SKM-1 treated with dmso at 0.1 percent for 144 hours (cell line): ENCODE measurements at regions not wholly inside any gene's neighbourhood (a gene's known extent, or its start where the extent isn't known, plus 50 kb on each side); places are given as distances from the start of the nearest gene placed in this dataset.

Source experiments
- DNase-seq: peaks from one replicate; lab custom pipeline; 2025; ENCODE audit not compliant: unreplicated experiment; lab: John Stamatoyannopoulos, UW

DNA sequence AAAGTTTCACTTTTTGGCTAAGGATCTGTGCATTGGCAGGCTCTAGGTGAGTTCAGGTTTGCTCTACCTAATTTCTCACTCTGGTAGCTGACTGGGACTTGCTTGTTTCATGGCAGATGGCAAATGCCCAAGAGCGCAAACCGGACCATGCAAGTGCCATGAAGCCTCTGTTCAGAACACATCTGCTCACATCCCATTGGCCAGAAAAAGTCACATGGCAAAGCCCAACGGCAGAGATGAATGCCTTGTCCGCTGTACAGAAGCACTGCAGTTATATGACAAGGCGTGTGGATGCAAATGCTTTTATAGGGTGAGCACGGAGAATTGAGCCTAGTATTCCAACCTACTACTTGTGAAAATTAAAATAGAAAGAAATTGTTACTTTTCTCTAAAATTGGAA, 202.2 kb upstream of the HMGA2 start:
- no peak for DNase-seq

DNA sequence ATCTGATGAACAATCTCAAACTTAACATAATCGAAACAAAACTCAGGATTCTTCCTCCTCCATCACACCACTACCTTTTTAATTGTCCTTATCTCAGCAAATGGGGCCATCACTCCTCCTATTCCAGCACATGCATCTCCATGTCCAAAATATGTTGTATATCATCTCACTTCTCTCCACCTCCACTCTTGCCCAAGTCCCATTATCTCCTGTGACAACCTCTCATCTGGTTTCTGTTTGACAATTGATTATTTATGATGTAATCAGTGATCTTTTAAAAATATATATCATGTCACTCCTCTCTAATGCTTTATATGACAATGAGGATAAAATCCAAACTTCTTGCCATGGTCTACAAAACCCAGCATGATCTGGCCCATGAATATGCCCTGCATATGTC, 200.8 kb upstream of the HMGA2 start:
- no peak for DNase-seq

- no peak for DNase-seq
Observed at GRCh38 chr12:65624554-65625086, 199.7 kb upstream of the HMGA2 start.

DNA sequence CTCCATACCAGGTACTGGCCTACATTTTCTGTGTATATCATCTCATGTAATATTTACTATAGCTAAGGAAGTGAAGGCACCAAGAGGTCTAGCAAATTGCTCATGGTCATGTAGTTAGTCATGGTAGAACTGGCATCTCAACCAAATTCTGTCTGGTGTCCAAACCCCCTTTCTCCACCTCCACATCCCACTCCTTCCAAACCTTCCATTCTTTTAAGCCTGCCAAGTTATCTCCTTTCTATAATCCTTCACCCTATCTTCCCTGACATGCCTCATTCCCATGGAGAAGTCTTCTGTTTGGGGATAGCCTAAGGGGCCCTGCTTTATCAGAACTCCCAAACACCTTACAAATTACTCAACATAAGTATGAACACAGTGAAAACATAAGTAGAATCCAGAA, 196.2 kb upstream of the HMGA2 start:
- no peak for DNase-seq

DNA sequence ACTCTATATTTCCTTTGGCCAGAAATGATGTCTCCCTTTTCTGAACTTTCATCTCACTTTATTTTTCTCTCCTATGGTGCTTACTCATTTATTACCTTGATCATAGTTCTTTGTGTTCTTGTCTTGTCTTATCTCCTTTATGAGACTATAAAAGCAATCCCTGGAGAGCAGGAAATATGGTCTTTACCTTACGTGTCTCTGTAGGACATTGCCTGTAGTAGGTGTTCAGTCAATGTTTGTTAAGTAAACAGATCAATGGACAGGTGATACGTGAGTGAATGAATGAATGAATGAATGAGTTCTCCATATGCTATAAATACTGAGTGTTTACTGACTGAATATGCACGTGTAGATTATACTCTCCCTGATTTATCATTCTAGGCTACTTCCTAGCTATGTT, 193.7 kb upstream of the HMGA2 start:
- DNase-seq, result no peak

GRCh38 chr12:65631621-65632111, 192.6 kb upstream of the HMGA2 start:
- no peak for DNase-seq

GRCh38 chr12:65632131-65632855, 192.0 kb upstream of the HMGA2 start:
- no peak for DNase-seq

GRCh38 chr12:65634061-65634460, 190.2 kb upstream of the HMGA2 start:
- no peak for DNase-seq

DNA sequence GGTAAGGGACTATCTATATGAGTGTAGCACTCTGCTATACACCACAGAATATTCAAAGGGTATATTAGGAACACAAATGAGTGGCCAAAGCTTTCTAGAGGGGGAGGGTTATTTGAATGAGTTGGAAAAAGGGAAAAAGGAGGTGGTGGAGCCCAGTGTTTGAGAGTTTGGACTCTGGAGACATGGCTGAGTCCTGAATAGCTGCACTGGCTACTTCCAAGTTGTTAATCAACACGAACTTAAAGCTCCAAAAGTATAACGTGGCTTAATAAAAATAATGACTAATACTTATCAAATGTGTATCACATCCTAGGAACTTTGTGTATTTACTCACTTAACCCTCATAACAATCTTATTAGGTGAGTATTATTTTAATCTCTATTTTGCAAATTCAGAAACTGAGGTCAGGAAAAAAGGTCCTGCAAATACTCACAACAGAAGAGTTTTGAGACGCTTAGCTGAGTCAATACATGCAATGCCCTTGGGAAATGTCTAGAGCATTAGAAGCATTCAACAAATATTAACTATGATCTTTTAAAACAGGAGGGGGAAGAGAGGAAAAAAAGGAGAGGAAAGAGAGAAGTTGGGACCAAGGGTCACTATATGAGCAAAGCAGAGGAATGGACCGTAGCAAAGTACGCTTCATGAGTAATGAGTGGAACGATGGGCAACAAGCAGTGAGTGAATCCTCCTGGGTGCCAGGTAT, 189.5 kb upstream of the HMGA2 start:
- DNase-seq, result no peak

DNA sequence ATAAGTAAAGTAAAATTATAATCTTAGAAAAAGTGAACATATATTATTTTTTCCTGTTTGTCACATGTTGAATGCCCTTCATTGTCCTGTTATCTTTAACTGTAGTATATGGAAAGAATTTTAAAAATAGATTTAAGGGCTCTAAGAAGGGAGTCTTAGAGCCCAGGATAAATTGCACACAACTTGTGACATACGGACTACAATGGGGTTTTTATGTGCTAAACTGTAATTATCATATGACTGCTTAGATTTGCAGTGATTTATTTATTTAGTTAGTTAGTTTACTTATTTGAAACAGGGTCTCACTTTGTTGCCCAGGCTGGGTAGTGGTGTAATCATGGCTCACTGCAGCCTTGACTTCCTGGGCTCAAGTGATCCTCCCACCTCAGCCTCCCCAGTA, 187.8 kb upstream of the HMGA2 start:
- DNase-seq, result no peak

DNA sequence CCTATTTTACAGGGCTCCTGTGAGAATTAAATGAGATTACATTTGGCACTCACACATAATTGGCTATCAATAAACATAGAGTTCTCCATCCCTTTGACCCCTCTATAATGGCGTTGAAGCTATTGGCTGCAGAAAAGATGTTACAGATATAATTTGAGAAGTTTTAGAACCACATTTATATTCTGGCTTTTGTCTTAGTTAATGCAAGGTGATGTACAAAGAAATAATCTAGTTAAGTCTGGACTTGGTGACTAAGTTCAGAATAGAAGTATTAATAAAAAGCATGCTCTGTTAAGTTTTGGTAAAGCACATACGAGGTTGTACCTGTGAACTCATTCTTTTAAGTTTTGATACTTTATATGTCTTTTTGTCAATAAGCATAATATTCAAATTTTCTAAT, 187.1 kb upstream of the HMGA2 start:
- no peak for DNase-seq

DNA sequence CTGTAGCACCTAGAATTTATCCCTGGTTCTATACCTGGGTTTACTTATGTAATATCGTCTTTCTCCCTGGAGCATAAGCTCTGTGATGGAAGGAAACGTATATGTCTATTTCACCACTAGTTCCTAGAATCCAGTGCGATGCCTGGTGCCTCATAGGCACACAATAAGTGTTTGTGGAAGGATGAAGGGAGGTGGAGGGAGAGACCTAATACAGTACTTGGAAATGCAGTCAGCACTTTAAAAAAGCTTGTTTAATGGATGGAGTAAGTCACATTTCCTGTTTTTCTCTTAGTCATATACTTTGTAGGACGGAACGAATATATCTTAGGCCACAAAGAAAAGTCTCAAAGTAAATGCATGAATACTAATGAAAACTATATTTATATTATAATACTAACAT, 186.5 kb upstream of the HMGA2 start:
- DNase-seq, result no peak

- DNase-seq, result no peak
Observed at GRCh38 chr12:65638324-65638723, 186.0 kb upstream of the HMGA2 start.

- DNase-seq, result no peak
Observed at GRCh38 chr12:65640489-65640901, 183.8 kb upstream of the HMGA2 start.

GRCh38 chr12:65642061-65642661, 182.1 kb upstream of the HMGA2 start:
- no peak for DNase-seq

GRCh38 chr12:65643171-65643570, 181.1 kb upstream of the HMGA2 start:
- no peak for DNase-seq

DNA sequence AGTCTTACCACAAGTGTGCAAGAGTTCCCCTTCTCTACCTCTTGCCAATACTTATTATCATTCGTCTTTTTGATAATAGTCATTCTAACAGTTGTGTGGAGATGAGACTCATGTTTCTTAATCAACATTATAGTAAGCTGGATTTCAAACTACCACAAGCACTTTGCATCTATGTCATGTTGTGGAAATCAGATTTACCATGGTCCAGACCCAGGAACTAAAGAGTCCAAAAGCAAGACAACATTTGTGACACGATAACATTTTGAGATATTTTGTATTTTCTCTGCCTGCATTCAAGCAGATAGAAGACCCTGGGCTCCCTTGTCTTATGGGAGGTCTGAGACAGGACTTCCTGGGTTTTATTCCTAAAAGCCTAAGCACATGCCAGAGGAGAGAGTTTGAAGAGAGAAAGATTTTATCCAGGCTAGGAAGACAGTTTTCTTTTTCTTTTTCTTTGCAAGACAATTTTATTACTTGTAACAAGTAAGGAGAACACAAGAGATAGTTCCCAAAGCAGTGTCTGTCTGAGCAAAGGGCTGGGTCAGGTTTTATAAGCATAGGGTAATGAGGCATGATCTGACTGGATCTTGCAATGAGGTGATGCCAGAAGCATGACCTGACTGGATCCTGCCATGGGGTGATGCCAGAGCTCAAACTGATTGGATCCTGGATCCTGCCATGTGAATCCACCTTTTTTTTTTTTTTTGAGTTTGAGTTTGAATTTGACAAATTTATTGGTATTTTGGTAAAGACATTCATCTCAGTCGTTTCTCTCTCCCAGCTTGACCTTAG, 180.5 kb upstream of the HMGA2 start:
- no peak for DNase-seq

- no peak for DNase-seq
Observed at GRCh38 chr12:65646127-65646643, 178.1 kb upstream of the HMGA2 start.

DNA sequence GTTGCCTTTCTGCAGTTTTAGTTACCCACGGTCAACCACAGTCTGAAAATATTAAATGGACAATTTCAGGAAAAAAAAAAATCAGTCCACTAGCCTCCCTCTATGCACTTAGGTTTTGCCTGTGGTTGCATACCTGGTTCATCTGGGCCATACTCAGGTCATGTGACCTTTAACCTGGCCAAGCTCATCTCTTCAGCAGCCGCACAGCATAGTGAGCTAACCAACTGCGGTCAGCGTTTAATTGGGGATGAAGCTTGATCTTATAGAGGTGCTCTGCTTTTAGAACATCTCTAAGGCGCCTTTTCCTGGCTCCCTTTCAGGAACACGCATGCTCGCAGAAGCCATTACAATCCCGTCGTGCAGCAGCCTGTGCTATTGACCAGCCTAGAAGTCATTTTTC, 177.2 kb upstream of the HMGA2 start:
- DNase-seq, result no peak

GRCh38 chr12:65648461-65648860, 175.8 kb upstream of the HMGA2 start:
- DNase-seq, result no peak

GRCh38 chr12:65649126-65649525, 175.2 kb upstream of the HMGA2 start:
- DNase-seq, result no peak
